ENCODE measurements at regions not wholly inside any gene's neighbourhood (a gene's known extent, or its start where the extent isn't known, plus 50 kb on each side); places are given as distances from the start of the nearest gene placed in this dataset.

DNA sequence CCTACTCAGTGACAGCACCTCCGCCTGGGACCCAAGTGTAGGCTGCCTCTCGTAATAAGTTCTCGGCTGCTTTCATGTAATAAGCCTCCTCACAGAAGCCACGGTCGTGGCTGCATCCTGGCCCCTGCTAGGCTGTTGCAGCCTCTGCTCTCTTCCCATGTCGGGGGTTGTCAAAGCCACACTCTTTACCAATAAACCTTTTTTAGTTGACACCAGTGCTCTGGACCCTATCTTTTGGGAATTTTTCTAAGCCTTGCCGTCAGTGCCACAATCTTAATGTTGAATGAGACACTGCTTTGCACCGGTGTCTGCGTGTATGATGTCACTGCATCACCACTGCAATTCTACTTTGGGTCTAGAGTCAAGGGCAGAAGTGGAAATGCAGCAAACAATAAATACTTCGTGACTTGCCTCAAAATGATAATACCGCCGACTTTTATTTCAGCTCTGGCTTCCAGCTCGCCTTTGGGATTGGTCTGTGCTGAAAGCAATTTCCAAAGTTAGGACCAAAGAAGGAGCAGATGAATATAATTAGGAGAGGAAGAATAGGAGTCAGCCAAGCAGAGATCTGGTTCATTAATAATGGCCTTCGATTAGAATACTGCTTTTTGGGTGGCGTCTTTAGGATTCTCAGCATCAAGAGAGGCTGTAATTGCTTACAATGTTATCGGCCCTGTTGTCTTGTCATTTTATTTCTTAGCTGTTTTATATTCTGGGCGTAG, 57.6 kb upstream of the CCN6 start:
- TF ChIP-seq, protein P1, sequence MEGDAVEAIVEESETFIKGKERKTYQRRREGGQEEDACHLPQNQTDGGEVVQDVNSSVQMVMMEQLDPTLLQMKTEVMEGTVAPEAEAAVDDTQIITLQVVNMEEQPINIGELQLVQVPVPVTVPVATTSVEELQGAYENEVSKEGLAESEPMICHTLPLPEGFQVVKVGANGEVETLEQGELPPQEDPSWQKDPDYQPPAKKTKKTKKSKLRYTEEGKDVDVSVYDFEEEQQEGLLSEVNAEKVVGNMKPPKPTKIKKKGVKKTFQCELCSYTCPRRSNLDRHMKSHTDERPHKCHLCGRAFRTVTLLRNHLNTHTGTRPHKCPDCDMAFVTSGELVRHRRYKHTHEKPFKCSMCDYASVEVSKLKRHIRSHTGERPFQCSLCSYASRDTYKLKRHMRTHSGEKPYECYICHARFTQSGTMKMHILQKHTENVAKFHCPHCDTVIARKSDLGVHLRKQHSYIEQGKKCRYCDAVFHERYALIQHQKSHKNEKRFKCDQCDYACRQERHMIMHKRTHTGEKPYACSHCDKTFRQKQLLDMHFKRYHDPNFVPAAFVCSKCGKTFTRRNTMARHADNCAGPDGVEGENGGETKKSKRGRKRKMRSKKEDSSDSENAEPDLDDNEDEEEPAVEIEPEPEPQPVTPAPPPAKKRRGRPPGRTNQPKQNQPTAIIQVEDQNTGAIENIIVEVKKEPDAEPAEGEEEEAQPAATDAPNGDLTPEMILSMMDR (conservative IDR thresholded peaks at IDR 0.05 in 1 of 2, IDR thresholded peaks at IDR 0.05 in 1 of 2; ENCODE audit: extremely low read depth in 1 of 2, insufficient read depth in 1 of 2, low read depth in 1 of 2, low read length in 2 of 2): no peak
- TF ChIP-seq EZH2 (IDR thresholded peaks at IDR 0.05; ENCODE audit: borderline replicate concordance, low read length): no peak
